UCSD-AML1 (cell line): ENCODE measurements at regions not wholly inside any gene's neighbourhood (a gene's known extent, or its start where the extent isn't known, plus 50 kb on each side); places are given as distances from the start of the nearest gene placed in this dataset.
A peak's percentile ranks its signal among the peaks of the same experiment; 100 is the strongest.
"Not testable (repeated sequence)": the region's sequence is repeated elsewhere in the genome, so short reads cannot be mapped to it uniquely, and the experiment has no call there.

Experiments used
- DNase-seq: peaks from one replicate; lab custom pipeline; 2025; ENCODE audit not compliant: unreplicated experiment; lab: John Stamatoyannopoulos, UW

GRCh38 chr5:88092958-88093605 lies 175.6 kb downstream of the TMEM161B start:
- no peak for DNase-seq

- DNase-seq = no peak
Observed at GRCh38 chr5:88092358-88092757, 176.3 kb downstream of the TMEM161B start.

DNA sequence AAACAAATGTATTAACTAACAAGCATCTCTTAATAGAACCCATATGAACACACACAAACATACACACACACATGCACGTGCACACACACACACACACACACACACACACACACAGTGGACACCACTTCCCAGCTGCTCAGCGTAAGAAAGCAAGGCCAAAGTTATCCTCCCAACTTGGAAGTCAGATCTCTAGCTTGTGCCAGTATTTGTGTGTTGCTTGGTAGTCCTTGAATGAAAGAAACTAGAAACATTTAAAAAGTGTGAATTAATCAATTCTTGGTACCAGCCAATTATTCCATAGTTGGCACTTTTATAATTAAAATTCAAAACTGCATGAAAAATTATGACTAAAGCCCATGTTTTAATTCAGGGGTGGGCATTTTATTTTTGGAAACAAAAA lies 178.1 kb downstream of the TMEM161B start:
- no peak for DNase-seq

GRCh38 chr5:88089719-88090390 lies 178.8 kb downstream of the TMEM161B start:
- DNase-seq = peak; percentile 5

DNA sequence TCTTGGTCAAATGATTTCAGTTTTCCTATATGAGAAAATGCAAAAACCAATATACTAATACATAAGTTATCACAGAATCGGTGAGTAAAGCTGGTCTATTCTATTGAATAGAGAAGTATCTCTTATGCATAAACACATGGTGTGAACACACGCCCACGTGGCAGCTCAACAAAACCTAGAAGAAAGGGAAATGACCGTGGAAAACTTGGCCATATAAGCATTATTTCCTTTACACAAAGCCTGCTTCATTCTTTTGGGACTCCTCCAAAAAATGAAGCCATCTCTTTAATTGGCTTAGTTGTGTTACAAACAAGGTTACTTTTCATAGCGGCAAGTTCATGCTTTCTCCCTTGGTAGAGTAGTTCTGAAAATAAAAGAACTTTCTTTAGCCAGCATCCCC lies 183.2 kb downstream of the TMEM161B start:
- no peak for DNase-seq

GRCh38 chr5:88081877-88082276 lies 186.8 kb downstream of the TMEM161B start:
- DNase-seq = no peak

GRCh38 chr5:88063813-88064212 lies 204.8 kb downstream of the TMEM161B start:
- DNase-seq = no peak

- no peak for DNase-seq
Observed at GRCh38 chr5:88060194-88060593, 208.5 kb downstream of the TMEM161B start.

DNA sequence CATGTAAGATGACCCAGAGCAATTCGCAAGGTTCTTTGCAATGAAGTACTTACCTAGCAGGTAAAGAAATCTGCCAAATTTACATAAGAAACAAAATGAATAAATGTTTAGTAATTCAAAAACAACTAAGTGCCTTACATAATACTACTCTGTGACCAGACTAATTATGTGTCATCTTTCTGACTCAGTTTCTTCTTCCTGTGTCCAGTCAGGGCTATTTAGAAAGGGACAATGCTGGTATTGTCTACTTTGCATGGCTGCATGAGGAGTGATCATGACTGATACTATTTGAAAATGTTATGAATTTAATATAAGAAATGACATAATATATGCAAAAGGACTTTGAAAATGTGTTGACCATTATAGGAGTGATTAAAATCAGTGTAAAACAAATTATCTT lies 210.0 kb downstream of the TMEM161B start:
- DNase-seq = no peak

GRCh38 chr5:88052468-88052867 lies 216.2 kb downstream of the TMEM161B start:
- not testable (repeated sequence) for DNase-seq

GRCh38 chr5:88051148-88051547 lies 217.5 kb downstream of the TMEM161B start:
- no peak for DNase-seq

- no peak for DNase-seq
Observed at GRCh38 chr5:88049737-88050136, 218.9 kb downstream of the TMEM161B start.

DNA sequence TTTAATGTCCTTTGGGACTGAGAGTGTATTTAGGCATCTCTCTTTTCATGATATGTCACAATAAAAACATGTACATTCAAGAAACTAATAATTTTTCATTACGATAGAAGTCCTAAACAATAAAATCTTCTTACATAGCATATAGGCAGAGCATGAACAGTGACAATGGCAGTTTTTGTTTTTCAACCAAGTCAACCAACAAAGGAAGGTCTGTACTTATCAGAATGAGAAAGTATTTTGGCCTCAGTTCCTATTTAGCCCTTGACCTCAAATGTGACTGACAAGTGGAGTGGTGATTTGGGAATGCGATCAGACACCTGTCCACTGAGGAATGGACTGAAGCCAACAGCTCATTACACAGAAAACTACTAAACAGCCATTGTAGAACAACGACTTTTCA lies 219.5 kb downstream of the TMEM161B start:
- no peak for DNase-seq

- DNase-seq = no peak
Observed at GRCh38 chr5:88045931-88046461, 222.6 kb downstream of the TMEM161B start.

DNA sequence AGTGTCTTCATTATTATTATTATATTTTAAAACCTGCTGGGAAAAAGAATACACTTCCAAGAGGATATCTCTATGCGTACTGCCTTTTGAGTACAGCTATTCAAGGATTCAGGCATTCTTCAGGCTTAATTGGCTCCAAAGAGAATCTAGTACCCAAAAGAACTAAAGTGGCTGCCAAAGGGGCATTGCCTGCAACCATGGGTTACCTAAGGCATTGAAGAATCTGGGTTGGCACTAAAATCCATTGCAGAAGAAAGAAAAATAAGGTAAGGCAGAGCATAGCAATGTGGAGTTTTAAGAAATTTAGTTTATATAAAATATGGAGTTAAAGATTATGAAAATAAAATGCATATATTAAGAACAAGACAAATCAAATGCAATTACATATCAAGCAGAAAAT lies 223.5 kb downstream of the TMEM161B start:
- DNase-seq = no peak

DNA sequence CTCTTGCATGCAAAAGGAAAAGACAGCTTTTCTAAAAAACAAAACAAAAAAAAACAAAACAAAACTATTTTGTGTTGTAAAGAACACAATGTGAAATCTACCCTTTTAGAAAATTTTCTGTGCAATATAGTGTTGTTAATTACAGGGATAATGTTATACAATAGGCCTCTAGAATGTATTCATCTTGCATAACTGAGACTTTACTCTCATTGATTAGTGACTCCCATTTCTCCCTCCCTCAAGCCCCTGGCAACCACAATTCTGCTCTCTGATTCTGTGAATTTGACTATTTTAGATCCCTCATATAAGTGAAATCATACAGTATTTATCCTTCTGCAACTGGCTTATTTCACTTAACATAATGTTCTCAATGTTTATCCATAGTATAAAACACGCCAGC lies 234.1 kb downstream of the TMEM161B start:
- DNase-seq = no peak

DNA sequence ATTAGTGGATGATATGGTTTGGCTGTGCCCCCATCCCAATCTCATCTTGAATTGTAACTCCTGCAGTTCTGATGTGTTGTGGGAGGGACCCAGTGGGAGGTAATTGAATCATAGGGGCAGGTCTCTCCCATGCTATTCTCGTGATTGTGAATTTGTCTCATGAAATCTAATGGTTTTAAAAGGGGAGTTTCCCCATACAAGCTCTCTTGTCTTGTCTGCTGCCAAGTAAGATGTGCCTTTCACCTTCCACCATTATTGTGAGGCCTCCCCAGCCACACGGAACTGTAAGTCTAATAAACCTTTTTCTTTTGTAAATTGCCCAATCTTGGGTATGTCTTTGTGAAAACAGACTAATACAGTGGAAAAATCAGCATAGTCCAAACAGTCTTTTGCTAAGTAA lies 235.5 kb downstream of the TMEM161B start:
- no peak for DNase-seq

- no peak for DNase-seq
Observed at GRCh38 chr5:88029011-88029410, 239.6 kb downstream of the TMEM161B start.

- DNase-seq = no peak
Observed at GRCh38 chr5:88021141-88021540, 247.5 kb downstream of the TMEM161B start.

DNA sequence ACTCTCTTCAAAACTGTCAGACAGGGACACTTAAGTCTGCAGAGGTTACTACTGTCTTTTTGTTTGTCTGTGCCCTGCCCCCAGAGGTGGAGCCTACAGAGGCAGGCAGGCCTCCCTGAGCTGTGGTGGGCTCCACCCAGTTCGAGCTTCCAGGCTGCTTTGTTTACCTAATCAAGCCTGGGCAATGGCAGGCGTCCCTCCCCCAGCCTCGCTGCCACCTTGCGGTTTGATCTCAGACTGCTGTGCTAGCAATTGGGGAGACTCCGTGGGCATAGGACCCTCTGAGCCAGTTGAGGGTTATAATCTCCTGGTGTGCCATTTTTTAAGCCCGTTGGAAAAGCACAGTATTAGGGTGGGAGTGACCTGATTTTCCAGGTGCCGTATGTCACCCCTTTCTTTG lies 253.7 kb downstream of the TMEM161B start:
- not testable (repeated sequence) for DNase-seq

DNA sequence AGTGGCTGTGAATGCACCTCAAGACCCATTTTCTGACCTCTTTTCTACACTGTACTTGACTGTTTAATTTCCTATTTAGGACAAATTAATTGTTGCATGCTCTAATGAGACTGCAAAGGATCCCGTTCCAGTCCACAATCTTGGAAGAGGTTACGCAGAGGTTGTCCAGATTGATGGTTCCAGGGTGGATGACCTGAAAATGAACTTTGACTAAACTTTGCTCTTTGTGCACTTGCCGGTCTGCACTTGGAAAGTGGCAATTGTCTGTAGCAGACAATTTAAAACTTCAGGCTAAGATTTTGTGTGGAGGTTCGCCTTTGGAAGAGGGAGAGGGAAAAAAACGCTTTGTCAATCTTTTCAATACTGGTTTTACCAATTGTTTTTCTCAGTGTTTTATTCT lies 267.8 kb downstream of the TMEM161B start:
- DNase-seq = no peak

DNA sequence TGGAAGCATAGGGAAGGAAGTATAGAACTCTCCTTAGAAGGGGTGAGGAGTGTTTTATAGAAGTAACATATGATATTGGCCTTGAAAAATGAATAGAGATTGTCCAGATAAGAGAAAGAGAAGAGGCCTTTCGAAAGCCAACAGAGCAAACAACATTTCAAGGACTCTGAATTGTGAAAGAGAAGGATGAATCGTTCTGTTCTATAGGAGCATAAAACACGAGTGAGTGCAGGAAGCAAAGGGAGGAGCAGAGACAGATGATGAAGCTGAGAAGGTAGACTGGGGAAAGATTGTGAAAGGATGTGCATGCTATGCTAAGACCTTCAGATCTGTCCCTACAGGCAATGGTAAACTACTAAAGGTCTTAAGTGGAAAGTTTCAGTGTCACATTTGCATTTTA lies 271.0 kb downstream of the TMEM161B start:
- DNase-seq = no peak

- no peak for DNase-seq
Observed at GRCh38 chr5:87966213-87966612, 302.4 kb downstream of the TMEM161B start.
